Cardiac septum (tissue), 1 donor: ENCODE measurements at regions not wholly inside any gene's neighbourhood (a gene's known extent, or its start where the extent isn't known, plus 50 kb on each side); places are given as distances from the start of the nearest gene placed in this dataset.
"Not testable (repeated sequence)": the region's sequence is repeated elsewhere in the genome, so short reads cannot be mapped to it uniquely, and the experiment has no call there.

Experiments
- DNase-seq: peaks from one replicate; pipeline ENCODE4 v3.0.0-alpha.2; 2020; ENCODE audit warnings: low spot score
- intact Hi-C: fragments of 100-400 bp; cut with DNase I; formaldehyde crosslinking; loops from one replicate; pipeline ENCODE4 v1.14.0; 2022
- donor health status: DM: no; HTN: no; CAD: no.

GRCh38 chr6:141248021-141248799 lies 884.5 kb upstream of the GJE1 start:
- intact Hi-C loops, result no loop called here
- DNase-seq, result no peak

GRCh38 chr6:141244366-141244765 lies 888.4 kb upstream of the GJE1 start:
- no peak for DNase-seq
- intact Hi-C loops, result no loop called here

- no peak for DNase-seq
- intact Hi-C loops, result no loop called here
Measured at GRCh38 chr6:141242957-141243356, 889.8 kb upstream of the GJE1 start.

GRCh38 chr6:141229296-141229695 lies 903.4 kb upstream of the GJE1 start:
- no peak for DNase-seq
- intact Hi-C loops, result no loop called here

GRCh38 chr6:141218583-141218982 lies 914.1 kb upstream of the GJE1 start:
- no peak for DNase-seq
- intact Hi-C loops, result no loop called here

GRCh38 chr6:141216726-141217125 lies 916.0 kb upstream of the GJE1 start:
- intact Hi-C loops, result no loop called here
- DNase-seq, result no peak

- intact Hi-C loops, result no loop called here
- no peak for DNase-seq
Measured at GRCh38 chr6:141212296-141212695, 920.4 kb upstream of the GJE1 start.

- DNase-seq, result no peak
- intact Hi-C loops, result no loop called here
Measured at GRCh38 chr6:141211845-141212244, 920.9 kb upstream of the GJE1 start.

GRCh38 chr6:141210901-141211300 lies 921.8 kb upstream of the GJE1 start:
- intact Hi-C loops, result no loop called here
- no peak for DNase-seq

- intact Hi-C loops, result no loop called here
- no peak for DNase-seq
Measured at GRCh38 chr6:141209890-141210289, 922.8 kb upstream of the GJE1 start.

GRCh38 chr6:141208101-141208500 lies 924.6 kb upstream of the GJE1 start:
- no peak for DNase-seq
- intact Hi-C loops, result no loop called here

- intact Hi-C loops, result no loop called here
- no peak for DNase-seq
Measured at GRCh38 chr6:141203902-141204575, 928.7 kb upstream of the GJE1 start.

- no peak for DNase-seq
- intact Hi-C loops, result no loop called here
Measured at GRCh38 chr6:141202626-141203025, 930.1 kb upstream of the GJE1 start.

- intact Hi-C loops, result no loop called here
- no peak for DNase-seq
Measured at GRCh38 chr6:141199074-141199473, 933.7 kb upstream of the GJE1 start.

- intact Hi-C loops, result no loop called here
- no peak for DNase-seq
Measured at GRCh38 chr6:141195251-141195832, 937.4 kb upstream of the GJE1 start.

- intact Hi-C loops, result no loop called here
- DNase-seq, result no peak
Measured at GRCh38 chr6:141183368-141183767, 949.4 kb upstream of the GJE1 start.

- intact Hi-C loops, DNase-seq: not testable (repeated sequence)
Measured at GRCh38 chr6:141175458-141175857, 957.3 kb upstream of the GJE1 start.

GRCh38 chr6:141174932-141175331 lies 957.8 kb upstream of the GJE1 start:
- DNase-seq, result no peak

GRCh38 chr6:141173529-141173928 lies 959.2 kb upstream of the GJE1 start:
- intact Hi-C loops, result no loop called here
- no peak for DNase-seq

More at GRCh38 chr6:141174932-141175331, 957.8 kb upstream of the GJE1 start:
- intact Hi-C loops, result no loop called here

GRCh38 chr6:141169419-141169818 lies 963.3 kb upstream of the GJE1 start:
- intact Hi-C loops, result loop anchor here (10.0 kb wide), 1 partner anchor 235 kb away; no protein-coding TSS in a partner anchor
- no peak for DNase-seq

- intact Hi-C loops, result loop anchor here (10.0 kb wide), 1 partner anchor 237 kb away; no protein-coding TSS in a partner anchor
- no peak for DNase-seq
Measured at GRCh38 chr6:141167945-141168344, 964.8 kb upstream of the GJE1 start.
